HCT116 (cell line): ENCODE measurements at regions not wholly inside any gene's neighbourhood (a gene's known extent, or its start where the extent isn't known, plus 50 kb on each side); places are given as distances from the start of the nearest gene placed in this dataset.

Source experiments
- ATAC-seq: fragments of 200-7000 bp; cut with Tn5 transposase; 2 replicates; pipeline ENCODE4 v1.9.1; 2020; ENCODE audit warnings: mild to moderate bottlenecking, moderate library complexity
- BruUV-seq: library from RNA; stranded (reverse); fragments of 400-500 nt; replicated peaks from 2 replicates; lab custom pipeline; 2021; lab: Mats Ljungman, UMichigan
- CTCF ChIA-PET: fragments of 300-600 bp; sonication (Branson Sonifier 250); formaldehyde crosslinking; loops from one replicate; lab custom pipeline; 2021; ENCODE audit warnings: antibody characterized with exemption; lab: Charles Lee
- POLR2A ChIA-PET: fragments of 300-600, 350-600 bp; sonication (Branson Sonifier 250); formaldehyde crosslinking; loops from one replicate; lab custom pipeline; 2021; ENCODE audit warnings: antibody characterized with exemption; lab: Charles Lee
- RAD21 ChIA-PET, 2 experiments: fragments of 300-600 bp; sonication (Branson Sonifier 250); formaldehyde crosslinking; loops; one replicate each; lab custom pipeline; 2023; ENCODE audit warnings: low total read pairs in 2 of 2; ENCODE audit not compliant: uncharacterized antibody in 2 of 2, unreplicated experiment in 2 of 2, low non-redundant PET in 1 of 2; lab: Charles Lee
- DNase-seq: peaks from one replicate; pipeline ENCODE4 v3.0.0-alpha.2; 2010; ENCODE audit warnings: low read depth, low spot score
- H2AFZ ChIP-seq: fragments of 200-600 bp; shearing (Covaris generic), sonication (generic); 2 replicates; pipeline ENCODE4 v1.6.1; 2017; ENCODE audit warnings: low read depth, mixed run types, mixed read lengths, antibody characterized with exemption, low read length; ENCODE audit not compliant: poor library complexity, severe bottlenecking
- H3K27ac ChIP-seq: 2 replicates; pipeline ENCODE4 v1.5.1; 2012; ENCODE audit warnings: low read depth, low read length
- H3K27me3 ChIP-seq: fragments of 200-600 bp; sonication (generic); 2 replicates; pipeline ENCODE4 v1.6.1; 2016; ENCODE audit warnings: mixed run types, low read length, mixed read lengths; ENCODE audit not compliant: insufficient read depth
- H3K36me3 ChIP-seq, 2 experiments: fragments of 200-500 bp in 1 of 2; fragments of 200-600 bp in 1 of 2; sonication (Bioruptor generic) in 1 of 2; sonication (generic) in 1 of 2; 2 replicates each; pipeline versions ENCODE4 v1.5.1 to v1.6.1; 2014 to 2016; ENCODE audit warnings: low read length in 2 of 2, inconsistent platforms in 1 of 2, mixed read lengths in 1 of 2, mixed run types in 1 of 2; ENCODE audit not compliant: insufficient read depth in 2 of 2, control insufficient read depth in 1 of 2
- H3K4me1 ChIP-seq, 2 experiments: fragments of 200-600 bp in 1 of 2; sonication (generic) in 1 of 2; 2 replicates each; pipeline versions ENCODE4 v1.5.1 to v1.6.1; 2012 to 2017; ENCODE audit warnings: low read length in 2 of 2, inconsistent platforms in 1 of 2, mild to moderate bottlenecking in 1 of 2, mixed read lengths in 1 of 2, mixed run types in 1 of 2, moderate library complexity in 1 of 2; ENCODE audit not compliant: insufficient read depth in 2 of 2, control insufficient read depth in 1 of 2
- H3K4me2 ChIP-seq: fragments of 200-600 bp; sonication (generic); 2 replicates; pipeline ENCODE4 v1.6.1; 2017; ENCODE audit warnings: mixed run types, low read length, mixed read lengths
- H3K4me3 ChIP-seq, 2 experiments: fragments of 200-600 bp in 1 of 2; sonication (generic) in 1 of 2; replicated peaks in 1 of 2; 2 replicates each; pipeline ENCODE4 v1.5.1; 2011 to 2016; ENCODE audit warnings: low read length in 2 of 2, control low read depth in 1 of 2, low read depth in 1 of 2, mild to moderate bottlenecking in 1 of 2, mixed read lengths in 1 of 2, mixed run types in 1 of 2
- H3K79me2 ChIP-seq: fragments of 200-600 bp; sonication (generic); 2 replicates; pipeline ENCODE4 v1.6.1; 2017; ENCODE audit warnings: mild to moderate bottlenecking, mixed run types, low read length, moderate library complexity, mixed read lengths; ENCODE audit not compliant: insufficient read depth
- H3K9ac ChIP-seq: fragments of 200-600 bp; sonication (generic); 2 replicates; pipeline ENCODE4 v1.6.1; 2016; ENCODE audit warnings: low read length, mixed read lengths
- H3K9me2 ChIP-seq: fragments of 200-600 bp; sonication (generic), shearing (Covaris generic); 2 replicates; pipeline ENCODE4 v1.6.1; 2017; ENCODE audit warnings: mixed run types, mild to moderate bottlenecking, moderate library complexity; ENCODE audit not compliant: insufficient read depth
- H3K9me3 ChIP-seq, 2 experiments: fragments of 200-500 bp in 1 of 2; fragments of 200-600 bp in 1 of 2; sonication (Bioruptor generic) in 1 of 2; sonication (generic) in 1 of 2; 2 replicates each; pipeline ENCODE4 v1.6.1; 2014 to 2017; ENCODE audit warnings: low read length in 2 of 2, mixed read lengths in 2 of 2, inconsistent platforms in 1 of 2, low read depth in 1 of 2, mild to moderate bottlenecking in 1 of 2, mixed run types in 1 of 2, moderate library complexity in 1 of 2; ENCODE audit not compliant: control insufficient read depth in 1 of 2, insufficient read depth in 1 of 2
- H4K20me1 ChIP-seq: fragments of 200-600 bp; sonication (generic), shearing (Covaris generic); 2 replicates; pipeline ENCODE4 v1.6.1; 2017; ENCODE audit warnings: mixed run types, mild to moderate bottlenecking, moderate library complexity; ENCODE audit not compliant: insufficient read depth
- CTCF ChIP-seq, 3 experiments: fragments of 200-600 bp in 1 of 3; sonication (generic) in 1 of 3; IDR thresholded peaks in 2 of 3; conservative IDR thresholded peaks in 1 of 3; 2 replicates each; pipeline ENCODE4 v1.5.1; 2012 to 2017; ENCODE audit warnings: low read depth in 2 of 3, low read length in 2 of 3, antibody characterized with exemption in 1 of 3, borderline replicate concordance in 1 of 3, control low read depth in 1 of 3, mild to moderate bottlenecking in 1 of 3, mixed read lengths in 1 of 3, mixed run types in 1 of 3, moderate library complexity in 1 of 3; ENCODE audit not compliant: insufficient read depth in 1 of 3
- FOSL1 ChIP-seq: IDR thresholded peaks from 2 replicates; pipeline ENCODE4 v1.6.1; 2012; ENCODE audit warnings: low read depth
- SRF ChIP-seq: IDR thresholded peaks from 2 replicates; pipeline ENCODE4 v1.6.1; 2012; ENCODE audit warnings: low read depth
- intact Hi-C: fragments of 100-400 bp; cut with micrococcal nuclease; formaldehyde crosslinking; loops from 2 replicates; pipeline ENCODE4 v1.10.0; 2022

- H3K9me2 ChIP-seq = no peaks in the 10 kb centered on the region
- H3K79me2 ChIP-seq = no peaks in the 10 kb centered on the region
- ChIA-PET POLR2A (no interaction called here), CTCF (no interaction called here), RAD21 (no interaction called here)
- TF ChIP-seq FOSL1 = no peak
- no peaks in the 10 kb centered on the region for H3K4me1 ChIP-seq
- no TSS peak for BruUV-seq
- no peak overlapping the region for H3K4me2 ChIP-seq
- H3K36me3 ChIP-seq = no peaks in the 10 kb centered on the region
- H3K4me3 ChIP-seq = no peak overlapping the region
- ATAC-seq = no peak
- no peaks in the 10 kb centered on the region for H4K20me1 ChIP-seq
- H3K27ac ChIP-seq = no peak overlapping the region
- H3K9ac ChIP-seq = no peak overlapping the region
- no peaks in the 10 kb centered on the region for H3K27me3 ChIP-seq
- no peak overlapping the region for H2AFZ ChIP-seq
- DNase-seq = no peak
- intact Hi-C loops = no loop called here
- no peaks in the 10 kb centered on the region for H3K9me3 ChIP-seq
Observed at GRCh38 chr3:154782151-154782550, 298.0 kb upstream of the MME start.

DNA sequence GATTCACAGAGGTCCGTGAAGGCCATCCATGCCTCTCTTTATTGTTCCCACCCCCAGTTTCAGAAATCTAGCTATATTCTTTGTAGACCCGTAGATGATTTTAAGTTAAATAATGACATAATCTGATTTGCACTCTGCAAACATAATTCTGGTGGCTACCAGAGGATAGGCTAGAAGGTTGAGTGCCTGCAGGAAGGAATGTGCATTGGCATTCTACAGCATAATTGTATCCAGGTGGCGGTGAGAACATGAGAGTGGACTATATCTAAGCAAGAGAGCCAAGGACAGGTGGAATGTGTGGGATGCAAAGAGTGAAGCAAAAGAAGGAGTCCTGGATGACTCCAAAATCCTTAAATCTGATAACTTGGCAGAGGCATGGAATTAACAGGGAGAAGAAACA, 298.5 kb upstream of the MME start:
- CTCF ChIA-PET = no interaction called here
- no TSS peak for BruUV-seq
- intact Hi-C loops = no loop called here

More for the DNA sequence above, 298.5 kb upstream of the MME start:
- no peaks in the 10 kb centered on the region for H4K20me1 ChIP-seq
- H2AFZ ChIP-seq = no peak overlapping the region
- H3K4me1 ChIP-seq = no peaks in the 10 kb centered on the region
- ATAC-seq (no peak), DNase-seq (no peak)
- H3K9ac ChIP-seq = no peak overlapping the region
- H3K27ac ChIP-seq = no peak overlapping the region
- ChIA-PET RAD21 (no interaction called here), POLR2A (no interaction called here)
- no peaks in the 10 kb centered on the region for H3K9me2 ChIP-seq
- no peaks in the 10 kb centered on the region for H3K9me3 ChIP-seq
- no peaks in the 10 kb centered on the region for H3K27me3 ChIP-seq
- H3K4me2 ChIP-seq = no peak overlapping the region
- H3K36me3 ChIP-seq = no peaks in the 10 kb centered on the region
- no peak overlapping the region for H3K4me3 ChIP-seq
- no peaks in the 10 kb centered on the region for H3K79me2 ChIP-seq
- TF ChIP-seq SRF = no peak
- peak in 2 of 3 experiments; percentile 14 to 18; a peak in 1 of 6 replicates for TF ChIP-seq CTCF (IDR thresholded peaks at IDR 0.05 in 2 of 3, conservative IDR thresholded peaks at IDR 0.05 in 1 of 3; ENCODE audit: borderline replicate concordance in 1 of 3, insufficient read depth in 1 of 3, low read depth in 2 of 3, low read length in 2 of 3)
